ENCODE measurements at regions not wholly inside any gene's neighbourhood (a gene's known extent, or its start where the extent isn't known, plus 50 kb on each side); places are given as distances from the start of the nearest gene placed in this dataset.

DNA sequence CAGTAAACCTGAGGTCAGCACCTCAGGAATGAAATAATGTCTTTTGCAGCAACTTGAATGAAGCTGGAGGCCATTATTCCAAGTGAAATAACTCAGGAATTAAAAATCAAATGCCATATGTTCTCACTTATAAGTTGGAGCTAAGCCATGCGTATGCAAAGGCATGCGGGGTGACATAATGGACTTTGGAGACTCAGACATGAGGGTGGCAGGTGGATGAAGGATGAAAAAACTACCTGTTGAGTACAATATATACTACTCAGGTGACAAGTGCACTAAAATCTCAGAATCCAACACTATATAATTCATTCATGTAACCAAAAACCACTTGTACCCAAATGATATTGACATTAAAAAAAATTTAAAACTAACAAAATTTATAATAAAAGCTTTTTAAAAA, 1416.9 kb downstream of the UQCRFS1 start:
- TF ChIP-seq, protein P1, sequence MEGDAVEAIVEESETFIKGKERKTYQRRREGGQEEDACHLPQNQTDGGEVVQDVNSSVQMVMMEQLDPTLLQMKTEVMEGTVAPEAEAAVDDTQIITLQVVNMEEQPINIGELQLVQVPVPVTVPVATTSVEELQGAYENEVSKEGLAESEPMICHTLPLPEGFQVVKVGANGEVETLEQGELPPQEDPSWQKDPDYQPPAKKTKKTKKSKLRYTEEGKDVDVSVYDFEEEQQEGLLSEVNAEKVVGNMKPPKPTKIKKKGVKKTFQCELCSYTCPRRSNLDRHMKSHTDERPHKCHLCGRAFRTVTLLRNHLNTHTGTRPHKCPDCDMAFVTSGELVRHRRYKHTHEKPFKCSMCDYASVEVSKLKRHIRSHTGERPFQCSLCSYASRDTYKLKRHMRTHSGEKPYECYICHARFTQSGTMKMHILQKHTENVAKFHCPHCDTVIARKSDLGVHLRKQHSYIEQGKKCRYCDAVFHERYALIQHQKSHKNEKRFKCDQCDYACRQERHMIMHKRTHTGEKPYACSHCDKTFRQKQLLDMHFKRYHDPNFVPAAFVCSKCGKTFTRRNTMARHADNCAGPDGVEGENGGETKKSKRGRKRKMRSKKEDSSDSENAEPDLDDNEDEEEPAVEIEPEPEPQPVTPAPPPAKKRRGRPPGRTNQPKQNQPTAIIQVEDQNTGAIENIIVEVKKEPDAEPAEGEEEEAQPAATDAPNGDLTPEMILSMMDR (IDR thresholded peaks at IDR 0.05) = no peak
- no peak for TF ChIP-seq POLR2A (IDR thresholded peaks at IDR 0.05)
- no peak overlapping the region for H3K4me3 ChIP-seq
- no peak overlapping the region for H3K27ac ChIP-seq
- DNase-seq = no peak
- no peaks in the 10 kb centered on the region for H3K27me3 ChIP-seq
- WGBS, 4 donors = 47 to 95% (median 49%) methylated on average over 2 of the region's 2 CpGs
- H3K9me3 ChIP-seq (replicated peaks in 1 of 3) = no peaks in the 10 kb centered on the region
- intact Hi-C loops (cut with DNase I) = no loop called here
- no peaks in the 10 kb centered on the region for H3K36me3 ChIP-seq (replicated peaks in 1 of 2)
- H3K4me1 ChIP-seq (replicated peaks in 1 of 2) = peaks cover 15 to 25% of the 10 kb centered on the region in 2 donors

DNA sequence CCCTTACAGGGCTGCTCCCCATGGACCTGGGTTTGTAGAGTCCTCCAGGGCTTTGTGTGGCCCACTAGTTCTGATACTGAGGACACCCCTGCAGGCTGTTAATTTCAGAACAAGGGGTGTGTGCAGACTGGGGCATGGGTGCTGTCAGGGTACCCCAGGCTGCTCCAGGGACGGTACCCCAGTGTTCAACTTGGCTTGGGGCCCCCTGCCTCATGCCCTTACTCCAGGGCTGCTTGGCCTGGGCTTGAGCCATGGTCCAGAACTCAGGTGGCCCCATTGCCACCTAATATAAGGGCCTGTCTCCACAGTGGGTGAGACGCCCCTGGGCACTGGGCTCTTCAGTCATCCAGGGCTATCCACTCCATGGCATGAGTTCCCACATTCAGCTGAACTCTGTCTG, 1417.6 kb downstream of the UQCRFS1 start:
- WGBS, 4 donors = 86 to 100% (median 94%) methylated on average over 1 to 2 of the region's 2 CpGs; no CpG with 5 or more reads in 1 of the 4 donors
- Histone ChIP-seq H3K4me3 (no peak overlapping the region), H3K27me3 (no peaks in the 10 kb centered on the region), H3K36me3 (replicated peaks in 1 of 2) (no peaks in the 10 kb centered on the region), H3K9me3 (replicated peaks in 1 of 3) (no peaks in the 10 kb centered on the region), H3K27ac (no peak overlapping the region), H3K4me1 (replicated peaks in 1 of 2) (peaks cover 15 to 25% of the 10 kb centered on the region in 2 donors)
- no peak for TF ChIP-seq POLR2A (IDR thresholded peaks at IDR 0.05)
- TF ChIP-seq, protein P1 (IDR thresholded peaks at IDR 0.05) = no peak
- intact Hi-C loops (cut with DNase I) = no loop called here
- no peak for DNase-seq

DNA sequence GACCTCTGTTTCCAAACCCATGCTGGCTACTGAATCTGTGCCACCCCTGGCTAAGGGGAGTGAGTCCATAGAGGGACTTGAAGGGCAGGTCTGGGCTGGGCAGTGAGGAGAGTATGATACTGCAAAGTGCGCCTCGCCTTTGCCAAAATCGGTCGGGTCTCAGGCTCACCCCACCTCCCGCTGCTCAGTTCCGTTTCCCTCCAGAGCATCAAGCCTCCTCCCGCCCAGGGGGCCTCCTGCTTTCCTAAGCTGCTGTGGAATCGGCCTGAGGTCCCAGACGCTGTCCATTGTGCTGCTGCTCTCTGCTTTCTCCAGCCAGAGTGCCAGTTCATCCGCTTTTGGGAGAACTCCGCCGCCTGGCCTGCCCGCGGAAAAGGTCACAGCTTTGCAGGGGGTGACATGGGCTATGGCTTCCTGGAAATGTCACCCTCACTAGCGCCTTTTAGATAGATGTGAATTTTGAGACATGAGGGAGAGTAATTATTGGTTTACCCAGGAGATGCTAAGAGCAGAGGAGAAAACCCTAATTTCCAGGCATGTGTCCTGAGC, 1418.4 kb downstream of the UQCRFS1 start:
- Histone ChIP-seq H3K9me3 (replicated peaks in 1 of 3) (no peaks in the 10 kb centered on the region), H3K4me1 (replicated peaks in 1 of 2) (peaks cover 15 to 25% of the 10 kb centered on the region in 2 donors), H3K27ac (peak overlapping the region in 4 of 5 donors; percentile 59 to 91 (median 82)), H3K36me3 (replicated peaks in 1 of 2) (no peaks in the 10 kb centered on the region), H3K4me3 (peak overlapping the region; percentile 33 to 85 (median 56)), H3K27me3 (no peaks in the 10 kb centered on the region)
- WGBS, 4 donors = 1 to 9% (median 5%) methylated on average over 8 to 15 of the region's 15 CpGs
- intact Hi-C loops (cut with DNase I) = no loop called here
- DNase-seq = peak in 4 of 7 donors; percentile 39 to 48 (median 40)
- no peak for TF ChIP-seq POLR2A (IDR thresholded peaks at IDR 0.05)
- TF ChIP-seq, protein P1 (IDR thresholded peaks at IDR 0.05) = no peak

DNA sequence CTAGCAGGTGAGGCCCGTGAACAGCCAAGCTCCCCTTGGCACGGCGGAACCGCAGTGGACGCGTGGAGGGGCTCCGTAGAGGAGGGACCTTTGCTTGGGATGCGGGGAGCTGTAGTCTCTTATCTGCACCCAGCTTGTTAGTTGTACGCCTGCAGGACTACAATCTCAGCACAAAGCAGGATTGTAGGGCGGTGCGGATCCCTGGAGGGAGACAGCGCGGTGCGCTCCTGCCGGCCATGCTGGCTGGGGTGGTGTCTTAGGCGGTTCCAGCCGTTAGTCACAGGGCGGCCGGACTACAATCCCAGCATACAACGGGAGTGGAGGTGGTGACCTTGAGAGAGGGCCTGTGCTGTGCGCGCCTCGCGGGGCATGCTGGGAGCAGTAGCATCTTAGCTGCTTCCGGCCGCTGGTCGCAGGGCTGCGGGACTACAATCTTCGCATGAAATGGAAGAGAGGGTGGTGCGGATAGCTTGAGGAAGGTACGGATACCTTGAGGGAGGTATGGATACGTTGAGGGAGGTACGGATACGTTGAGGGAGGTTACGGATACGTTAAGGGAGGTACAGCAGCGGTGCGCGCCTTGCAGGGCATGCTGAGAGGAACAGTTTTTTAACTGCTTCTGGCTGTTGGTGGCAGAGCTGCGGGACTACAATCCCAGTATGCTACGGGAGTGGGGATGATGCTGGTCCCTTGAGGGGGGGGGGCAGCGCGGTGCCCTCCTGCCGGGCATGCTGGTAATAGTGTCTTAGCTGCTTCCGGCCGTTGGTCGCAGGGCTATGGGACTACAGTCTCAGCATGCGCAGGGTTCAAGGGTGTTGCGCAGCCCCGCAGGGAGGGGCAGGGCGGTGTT, 1419.1 kb downstream of the UQCRFS1 start:
- DNase-seq = peak; percentile 92 to 98 (median 96)
- Histone ChIP-seq H3K9me3 (replicated peaks in 1 of 3) (no peaks in the 10 kb centered on the region), H3K4me3 (peak overlapping the region; percentile 33 to 85 (median 56)), H3K27ac (peak overlapping the region; percentile 29 to 91 (median 77)), H3K36me3 (replicated peaks in 1 of 2) (no peaks in the 10 kb centered on the region), H3K4me1 (replicated peaks in 1 of 2) (peaks cover 15 to 25% of the 10 kb centered on the region in 2 donors), H3K27me3 (no peaks in the 10 kb centered on the region)
- intact Hi-C loops (cut with DNase I) = no loop called here
- 0% methylated on average over 23 to 51 of the region's 51 CpGs for WGBS, 4 donors
- TF ChIP-seq, protein P1 (IDR thresholded peaks at IDR 0.05) = peak in 1 of 6 experiments; percentile 6
- peak; percentile 8 to 76 for TF ChIP-seq POLR2A (IDR thresholded peaks at IDR 0.05)
